SU-DHL-6 (cell line): ENCODE measurements at regions not wholly inside any gene's neighbourhood (a gene's known extent, or its start where the extent isn't known, plus 50 kb on each side); places are given as distances from the start of the nearest gene placed in this dataset.

ENCODE experiments used
- H2AFZ ChIP-seq: fragments of 200-600 bp; sonication (generic); 2 replicates; pipeline ENCODE4 v1.6.1; 2014; ENCODE audit warnings: low read depth, mild to moderate bottlenecking, moderate library complexity, mixed read lengths, antibody characterized with exemption, low read length; ENCODE audit not compliant: severe bottlenecking
- H3F3A ChIP-seq: fragments of 200-600 bp; shearing (Covaris generic); 2 replicates; pipeline ENCODE4 v1.6.0; 2016; ENCODE audit warnings: antibody characterized with exemption, mild to moderate bottlenecking; ENCODE audit not compliant: insufficient read depth
- H3K27ac ChIP-seq: fragments of 200-600 bp; sonication (generic); 2 replicates; pipeline ENCODE4 v1.5.1; 2016; ENCODE audit warnings: low read depth, mild to moderate bottlenecking, low read length, moderate library complexity, mixed read lengths
- H3K27me3 ChIP-seq: fragments of 200-600 bp; sonication (generic), shearing (Covaris generic); 2 replicates; pipeline ENCODE4 v1.6.0; 2014; ENCODE audit warnings: mild to moderate bottlenecking, low read length
- H3K36me3 ChIP-seq: fragments of 200-600 bp; sonication (generic); 2 replicates; pipeline ENCODE4 v1.6.1; 2014; ENCODE audit warnings: mild to moderate bottlenecking, low read length, mixed read lengths
- H3K4me2 ChIP-seq: fragments of 300-600, 200-600 bp; shearing (Covaris generic), sonication (generic); 2 replicates; pipeline ENCODE4 v1.6.0; 2014; ENCODE audit warnings: low read length, low read depth, mild to moderate bottlenecking; ENCODE audit not compliant: poor library complexity, severe bottlenecking
- H3K4me3 ChIP-seq: fragments of 200-600 bp; sonication (generic); 2 replicates; pipeline ENCODE4 v1.5.1; 2014; ENCODE audit warnings: antibody characterized with exemption, low read length, mild to moderate bottlenecking, mixed read lengths; ENCODE audit not compliant: insufficient read depth, poor library complexity, severe bottlenecking
- H3K79me2 ChIP-seq: fragments of 200-600 bp; sonication (generic); 2 replicates; pipeline ENCODE4 v1.6.1; 2014; ENCODE audit warnings: mild to moderate bottlenecking, low read length, moderate library complexity; ENCODE audit not compliant: insufficient read depth
- H3K9ac ChIP-seq: fragments of 200-600 bp; sonication (generic); 2 replicates; pipeline ENCODE4 v1.7.0; 2014; ENCODE audit warnings: mild to moderate bottlenecking, low read length
- H3K9me2 ChIP-seq: fragments of 200-600 bp; sonication (generic); replicated peaks from 2 replicates; pipeline ENCODE4 v1.6.1; 2014; ENCODE audit warnings: low read length; ENCODE audit not compliant: insufficient read depth
- H3K9me3 ChIP-seq: fragments of 200-600 bp; sonication (generic); 2 replicates; pipeline ENCODE4 v1.6.1; 2014; ENCODE audit warnings: low read length, mixed read lengths; ENCODE audit not compliant: insufficient read depth
- H4K20me1 ChIP-seq: fragments of 200-600 bp; sonication (generic); 2 replicates; pipeline ENCODE4 v1.6.1; 2014; ENCODE audit warnings: low read depth, mild to moderate bottlenecking, antibody characterized with exemption, low read length, moderate library complexity, mixed read lengths
- EZH2phosphoT487 ChIP-seq: fragments of 200-600 bp; sonication (generic), shearing (Covaris generic); conservative IDR thresholded peaks from 2 replicates; pipeline ENCODE4 v1.6.1; 2018; ENCODE audit warnings: mild to moderate bottlenecking, antibody characterized with exemption, low read length, moderate library complexity, mixed read lengths
- TF ChIP-seq, protein P1 (sequence below): fragments of 200-600 bp; sonication (generic); IDR thresholded peaks from one replicate; pipeline ENCODE4 v1.5.1; 2017; ENCODE audit warnings: antibody characterized with exemption, mild to moderate bottlenecking, low read length, moderate library complexity; ENCODE audit not compliant: insufficient read depth, poor library complexity, severe bottlenecking

- H3K27me3 ChIP-seq = no peaks in the 10 kb centered on the region
- H3K36me3 ChIP-seq = no peaks in the 10 kb centered on the region
- H3F3A ChIP-seq = no peaks in the 10 kb centered on the region
- no peak overlapping the region for H3K9ac ChIP-seq
- H3K4me3 ChIP-seq = no peak overlapping the region
- H3K27ac ChIP-seq = no peak overlapping the region
- no peaks in the 10 kb centered on the region for H4K20me1 ChIP-seq
- no peaks in the 10 kb centered on the region for H3K9me2 ChIP-seq
- no peak for TF ChIP-seq EZH2phosphoT487
- TF ChIP-seq, protein P1, sequence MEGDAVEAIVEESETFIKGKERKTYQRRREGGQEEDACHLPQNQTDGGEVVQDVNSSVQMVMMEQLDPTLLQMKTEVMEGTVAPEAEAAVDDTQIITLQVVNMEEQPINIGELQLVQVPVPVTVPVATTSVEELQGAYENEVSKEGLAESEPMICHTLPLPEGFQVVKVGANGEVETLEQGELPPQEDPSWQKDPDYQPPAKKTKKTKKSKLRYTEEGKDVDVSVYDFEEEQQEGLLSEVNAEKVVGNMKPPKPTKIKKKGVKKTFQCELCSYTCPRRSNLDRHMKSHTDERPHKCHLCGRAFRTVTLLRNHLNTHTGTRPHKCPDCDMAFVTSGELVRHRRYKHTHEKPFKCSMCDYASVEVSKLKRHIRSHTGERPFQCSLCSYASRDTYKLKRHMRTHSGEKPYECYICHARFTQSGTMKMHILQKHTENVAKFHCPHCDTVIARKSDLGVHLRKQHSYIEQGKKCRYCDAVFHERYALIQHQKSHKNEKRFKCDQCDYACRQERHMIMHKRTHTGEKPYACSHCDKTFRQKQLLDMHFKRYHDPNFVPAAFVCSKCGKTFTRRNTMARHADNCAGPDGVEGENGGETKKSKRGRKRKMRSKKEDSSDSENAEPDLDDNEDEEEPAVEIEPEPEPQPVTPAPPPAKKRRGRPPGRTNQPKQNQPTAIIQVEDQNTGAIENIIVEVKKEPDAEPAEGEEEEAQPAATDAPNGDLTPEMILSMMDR = no peak
- no peak overlapping the region for H3K4me2 ChIP-seq
- no peaks in the 10 kb centered on the region for H3K79me2 ChIP-seq
- H3K9me3 ChIP-seq = no peaks in the 10 kb centered on the region
- H2AFZ ChIP-seq = no peak overlapping the region
These were observed 195.5 kb upstream of the ACVR2A start for GRCh38 chr2:147649286-147649685.

GRCh38 chr2:147648471-147648870 lies 196.4 kb upstream of the ACVR2A start:
- Histone ChIP-seq H3K27ac (no peak overlapping the region), H3F3A (no peaks in the 10 kb centered on the region), H3K4me2 (no peak overlapping the region), H4K20me1 (no peaks in the 10 kb centered on the region), H3K4me3 (no peak overlapping the region), H3K36me3 (no peaks in the 10 kb centered on the region), H3K9me2 (no peaks in the 10 kb centered on the region), H3K79me2 (no peaks in the 10 kb centered on the region), H3K9ac (no peak overlapping the region), H3K9me3 (no peaks in the 10 kb centered on the region), H3K27me3 (no peaks in the 10 kb centered on the region), H2AFZ (no peak overlapping the region)
- no peak for TF ChIP-seq EZH2phosphoT487
- TF ChIP-seq, protein P1 = no peak

DNA sequence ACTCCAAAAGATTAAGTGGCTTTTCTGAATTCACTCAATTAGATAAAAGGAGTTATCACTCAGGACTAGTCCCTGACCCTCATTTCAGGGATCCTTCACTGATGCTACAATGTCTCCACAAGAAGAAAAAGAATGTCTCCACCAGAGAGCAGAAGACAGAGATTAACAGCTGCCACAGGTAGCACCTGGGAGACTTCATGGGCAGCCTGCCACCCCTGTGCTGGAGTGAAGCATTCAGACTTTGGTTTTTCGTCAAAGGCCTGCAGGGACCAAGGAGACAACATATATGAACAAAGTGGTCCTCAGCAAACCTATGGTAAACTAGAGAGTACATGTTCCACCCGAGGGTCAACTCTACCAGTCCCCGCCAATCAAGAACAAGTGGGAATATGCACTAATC lies 197.0 kb upstream of the ACVR2A start:
- no peaks in the 10 kb centered on the region for H4K20me1 ChIP-seq
- no peak for TF ChIP-seq EZH2phosphoT487
- TF ChIP-seq, protein P1 = no peak

More for the DNA sequence above, 197.0 kb upstream of the ACVR2A start:
- H3K9me2 ChIP-seq = no peaks in the 10 kb centered on the region
- no peaks in the 10 kb centered on the region for H3F3A ChIP-seq
- no peaks in the 10 kb centered on the region for H3K27me3 ChIP-seq
- H2AFZ ChIP-seq = no peak overlapping the region
- no peak overlapping the region for H3K4me3 ChIP-seq
- no peak overlapping the region for H3K27ac ChIP-seq
- no peak overlapping the region for H3K9ac ChIP-seq
- no peaks in the 10 kb centered on the region for H3K36me3 ChIP-seq
- no peaks in the 10 kb centered on the region for H3K9me3 ChIP-seq
- H3K79me2 ChIP-seq = no peaks in the 10 kb centered on the region
- no peak overlapping the region for H3K4me2 ChIP-seq
